SK-N-SH treated with all-trans-retinoic acid at 6 μM for 48 hours (cell line): ENCODE measurements at regions not wholly inside any gene's neighbourhood (a gene's known extent, or its start where the extent isn't known, plus 50 kb on each side); places are given as distances from the start of the nearest gene placed in this dataset.

Source experiments
- ATAC-seq: fragments of 200-7000 bp; cut with Tn5 transposase; 3 replicates; pipeline ENCODE4 v1.9.1; 2020; ENCODE audit warnings: mild to moderate bottlenecking, moderate library complexity
- ARNTL ChIP-seq: fragments of 450-650 bp; formaldehyde crosslinking; IDR thresholded peaks from 2 replicates; pipeline ENCODE4 v1.5.0; 2020; ENCODE audit warnings: low read depth, mild to moderate bottlenecking, moderate library complexity, borderline replicate concordance
- BACH2 ChIP-seq: fragments of 250-450 bp; sonication (Bioruptor Pico); IDR thresholded peaks from 2 replicates; pipeline ENCODE4 v1.9.0; 2021; ENCODE audit warnings: mild to moderate bottlenecking, borderline replicate concordance
- CREB5 ChIP-seq: fragments of 250-450 bp; sonication (Bioruptor Pico); IDR thresholded peaks from 2 replicates; pipeline ENCODE4 v1.5.1; 2020; ENCODE audit warnings: low read depth, mild to moderate bottlenecking, moderate library complexity
- CSDC2 ChIP-seq: fragments of 250-450 bp; sonication (Bioruptor Pico); IDR thresholded peaks from 2 replicates; pipeline ENCODE4 v1.5.0; 2020; ENCODE audit warnings: mild to moderate bottlenecking, moderate library complexity
- CSRNP3 ChIP-seq: fragments of 250-450 bp; sonication (Bioruptor Pico); IDR thresholded peaks from 2 replicates; pipeline ENCODE4 v1.5.1; 2021; ENCODE audit warnings: mild to moderate bottlenecking, moderate library complexity
- ESRRG ChIP-seq: fragments of 250-450 bp; sonication (Bioruptor Pico); IDR thresholded peaks from 2 replicates; pipeline ENCODE4 v1.6.1; 2021; ENCODE audit warnings: mild to moderate bottlenecking
- ISL1 ChIP-seq: fragments of 250-450 bp; sonication (Bioruptor Pico); IDR thresholded peaks from 2 replicates; pipeline ENCODE4 v2.1.2; 2022; ENCODE audit warnings: mild to moderate bottlenecking, moderate library complexity
- OSR1 ChIP-seq: fragments of 250-450 bp; sonication (Bioruptor Pico); IDR thresholded peaks from 2 replicates; pipeline ENCODE4 v1.8.0; 2022; ENCODE audit warnings: moderate library complexity, mild to moderate bottlenecking, inconsistent platforms
- PATZ1 ChIP-seq: fragments of 250-450 bp; sonication (Bioruptor Pico); IDR thresholded peaks from 2 replicates; pipeline ENCODE4 v1.8.0; 2020; ENCODE audit warnings: mild to moderate bottlenecking, moderate library complexity, borderline replicate concordance
- PPARA ChIP-seq: fragments of 250-450 bp; sonication (Bioruptor Pico); IDR thresholded peaks from 2 replicates; pipeline ENCODE4 v1.5.0; 2020; ENCODE audit warnings: mild to moderate bottlenecking, borderline replicate concordance
- RARB ChIP-seq: fragments of 250-450 bp; sonication (Bioruptor Pico); IDR thresholded peaks from 2 replicates; pipeline ENCODE4 v1.8.0; 2021; ENCODE audit warnings: mild to moderate bottlenecking, moderate library complexity
- SNAI2 ChIP-seq: fragments of 250-450 bp; sonication (Bioruptor Pico); IDR thresholded peaks from 2 replicates; pipeline ENCODE4 v1.5.0; 2020; ENCODE audit warnings: mild to moderate bottlenecking, moderate library complexity
- TCF4 ChIP-seq: fragments of 250-450 bp; sonication (Bioruptor Pico); IDR thresholded peaks from 2 replicates; pipeline ENCODE4 v1.8.0; 2021; ENCODE audit warnings: mild to moderate bottlenecking, moderate library complexity, borderline replicate concordance
- TOX ChIP-seq: fragments of 250-450 bp; sonication (Bioruptor Pico); IDR thresholded peaks from 2 replicates; pipeline ENCODE4 v1.8.0; 2021; ENCODE audit warnings: mild to moderate bottlenecking, moderate library complexity, borderline replicate concordance
- TSHZ2 ChIP-seq: fragments of 250-450 bp; sonication (Bioruptor Pico); IDR thresholded peaks from 2 replicates; pipeline ENCODE4 v1.5.0; 2020; ENCODE audit warnings: mild to moderate bottlenecking, moderate library complexity
- ZC3H10 ChIP-seq: fragments of 250-450 bp; sonication (Bioruptor Pico); IDR thresholded peaks from 2 replicates; pipeline ENCODE4 v1.5.1; 2021; ENCODE audit warnings: mild to moderate bottlenecking, moderate library complexity
- ZFP3 ChIP-seq: fragments of 250-450 bp; sonication (Bioruptor Pico); IDR thresholded peaks from 2 replicates; pipeline ENCODE4 v1.5.0; 2020; ENCODE audit warnings: mild to moderate bottlenecking, moderate library complexity
- ZFP30 ChIP-seq: fragments of 450-650 bp; formaldehyde crosslinking; IDR thresholded peaks from 2 replicates; pipeline ENCODE4 v1.5.0; 2022; ENCODE audit warnings: mild to moderate bottlenecking, moderate library complexity
- ZNF565 ChIP-seq: fragments of 450-650 bp; formaldehyde crosslinking; conservative IDR thresholded peaks from 2 replicates; pipeline ENCODE4 v1.5.0; 2020; ENCODE audit warnings: low read depth, mild to moderate bottlenecking, moderate library complexity
- ZNF70 ChIP-seq: fragments of 450-650 bp; formaldehyde crosslinking; IDR thresholded peaks from 2 replicates; pipeline ENCODE4 v1.5.0; 2020; ENCODE audit warnings: mild to moderate bottlenecking, moderate library complexity
- ZNF8 ChIP-seq: fragments of 450-650 bp; formaldehyde crosslinking; IDR thresholded peaks from 2 replicates; pipeline ENCODE4 v1.5.0; 2020; ENCODE audit warnings: mild to moderate bottlenecking, moderate library complexity

- TF ChIP-seq ZFP3 (CRISPR knock-in tag): no peak
Observed at GRCh38 chr10:53382543-53382942, 610.0 kb upstream of the MBL2 start (continued).

- TF ChIP-seq CSRNP3 (no peak), ZNF70 (no peak), ISL1 (CRISPR knock-in tag) (no peak), BACH2 (CRISPR knock-in tag) (no peak), ZFP3 (CRISPR knock-in tag) (no peak), ESRRG (no peak), PATZ1 (CRISPR knock-in tag) (no peak), RARB (no peak), ZNF8 (no peak), PPARA (CRISPR knock-in tag) (no peak), ZNF565 (no peak), TSHZ2 (CRISPR knock-in tag) (no peak), ZC3H10 (CRISPR knock-in tag) (no peak), TCF4 (CRISPR knock-in tag) (no peak), ARNTL (CRISPR knock-in tag) (no peak)
- ATAC-seq: no peak
Observed at GRCh38 chr10:53379956-53380355, 607.4 kb upstream of the MBL2 start.

- TF ChIP-seq ARNTL (CRISPR knock-in tag) (no peak), ZFP30 (CRISPR knock-in tag) (no peak), ZFP3 (CRISPR knock-in tag) (no peak), ISL1 (CRISPR knock-in tag) (no peak), SNAI2 (CRISPR knock-in tag) (no peak), TOX (CRISPR knock-in tag) (no peak), OSR1 (no peak), RARB (no peak), ZNF565 (no peak)
Observed at GRCh38 chr10:53370347-53370746, 597.8 kb upstream of the MBL2 start.

GRCh38 chr10:53361936-53362335 is 589.4 kb upstream of the MBL2 start:
- no peak for TF ChIP-seq BACH2 (CRISPR knock-in tag)
- TF ChIP-seq CSDC2 (CRISPR knock-in tag): no peak
- TF ChIP-seq, all 23 proteins: peak for 0
- ATAC-seq: no peak

More at GRCh38 chr10:53370347-53370746, 597.8 kb upstream of the MBL2 start:
- ATAC-seq: no peak

GRCh38 chr10:53361281-53361680 is 588.7 kb upstream of the MBL2 start:
- no peak for ATAC-seq
- TF ChIP-seq TOX (CRISPR knock-in tag) (no peak), TSHZ2 (CRISPR knock-in tag) (no peak), ZNF8 (no peak), BACH2 (CRISPR knock-in tag) (no peak), ZNF565 (no peak), CREB5 (CRISPR knock-in tag) (no peak), CSRNP3 (no peak), ZC3H10 (CRISPR knock-in tag) (no peak), ISL1 (CRISPR knock-in tag) (no peak), ZNF70 (no peak), RARB (no peak), ZFP3 (CRISPR knock-in tag) (no peak)
